Osteoblast (primary cell): ENCODE measurements at regions not wholly inside any gene's neighbourhood (a gene's known extent, or its start where the extent isn't known, plus 50 kb on each side); places are given as distances from the start of the nearest gene placed in this dataset.

Experiments used
- DNase-seq: peaks from one replicate; pipeline ENCODE4 v3.0.0; 2011; ENCODE audit warnings: low spot score, mixed read lengths; ENCODE audit not compliant: insufficient read length; ENCODE audit errors: missing footprints
- H2AFZ ChIP-seq: 2 replicates; pipeline ENCODE4 v1.6.0; 2011; ENCODE audit warnings: mild to moderate bottlenecking, low read length
- H3K27ac ChIP-seq: 2 replicates; pipeline ENCODE4 v1.5.1; 2011; ENCODE audit warnings: mild to moderate bottlenecking, low read depth, low read length, moderate library complexity
- H3K27me3 ChIP-seq: 2 replicates; pipeline ENCODE4 v1.6.0; 2012; ENCODE audit warnings: mild to moderate bottlenecking, control low read depth, inconsistent platforms, low read length, moderate library complexity; ENCODE audit not compliant: insufficient read depth
- H3K36me3 ChIP-seq: 2 replicates; pipeline ENCODE4 v1.5.1; 2011; ENCODE audit warnings: mild to moderate bottlenecking, low read length, control low read depth, moderate library complexity; ENCODE audit not compliant: insufficient read depth
- H3K4me1 ChIP-seq: 2 replicates; pipeline ENCODE4 v1.5.1; 2011; ENCODE audit warnings: mild to moderate bottlenecking, low read length, control low read depth, moderate library complexity; ENCODE audit not compliant: insufficient read depth
- H3K4me2 ChIP-seq: 2 replicates; pipeline ENCODE4 v1.6.0; 2011; ENCODE audit warnings: mild to moderate bottlenecking, low read length; ENCODE audit not compliant: insufficient read depth
- H3K4me3 ChIP-seq: fragments of 200-600 bp; sonication (generic); 3 replicates; pipeline ENCODE4 v1.5.1; 2012; ENCODE audit warnings: mild to moderate bottlenecking, low read length, inconsistent platforms; ENCODE audit not compliant: insufficient read depth
- H3K79me2 ChIP-seq: 2 replicates; pipeline ENCODE4 v1.6.0; 2012; ENCODE audit warnings: mild to moderate bottlenecking, low read length, control low read depth, inconsistent platforms; ENCODE audit not compliant: insufficient read depth
- H3K9me3 ChIP-seq: 2 replicates; pipeline ENCODE4 v1.5.1; 2011; ENCODE audit warnings: low read depth, low read length, control low read depth
- H4K20me1 ChIP-seq: 2 replicates; pipeline ENCODE4 v1.6.0; 2012; ENCODE audit warnings: mild to moderate bottlenecking, low read length, control low read depth; ENCODE audit not compliant: insufficient read depth
- TF ChIP-seq, protein P1 (sequence below): IDR thresholded peaks from 2 replicates; pipeline ENCODE4 v1.5.1; 2011; ENCODE audit warnings: mild to moderate bottlenecking, low read depth, low read length, moderate library complexity; ENCODE audit errors: extremely low read depth

DNA sequence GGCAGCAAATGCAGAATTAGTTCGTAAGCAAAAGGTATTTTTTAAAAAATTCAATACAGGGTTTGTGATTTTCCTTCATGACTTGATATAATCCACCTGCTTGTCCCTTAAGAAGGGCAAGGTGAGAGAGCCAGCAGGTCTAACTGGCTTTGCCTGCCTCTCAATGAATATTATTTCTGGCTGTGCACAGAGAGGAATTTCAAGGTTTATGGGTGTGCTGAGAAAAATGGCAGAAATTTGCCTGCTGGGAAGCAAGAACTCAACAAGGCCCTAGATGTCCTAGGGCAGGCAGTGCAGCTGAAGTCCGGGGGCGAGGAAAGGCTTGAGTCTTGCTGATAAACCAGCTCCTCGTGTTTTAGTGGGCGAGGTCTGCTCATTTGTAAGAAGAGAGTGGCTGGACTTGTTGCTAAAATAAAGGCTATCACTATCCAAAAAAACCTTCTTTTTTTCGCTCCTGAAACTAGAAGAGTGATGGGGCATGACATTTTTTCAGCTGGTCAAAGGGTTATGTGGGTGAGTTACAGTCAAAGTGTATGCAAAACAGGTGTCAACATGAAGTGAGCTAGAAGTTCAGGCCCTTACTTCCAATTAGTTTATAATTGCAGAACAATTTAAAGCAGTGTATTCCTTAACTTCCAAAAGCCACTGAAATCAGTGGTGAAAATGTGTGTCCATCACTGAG lies 385.8 kb upstream of the KLF6 start:
- no peaks in the 10 kb centered on the region for H3K9me3 ChIP-seq
- DNase-seq: peak; percentile 51
- H3K27ac ChIP-seq: no peak overlapping the region
- H2AFZ ChIP-seq: no peak overlapping the region
- H3K79me2 ChIP-seq: no peaks in the 10 kb centered on the region
- no peaks in the 10 kb centered on the region for H3K27me3 ChIP-seq
- H3K36me3 ChIP-seq: no peaks in the 10 kb centered on the region
- no peaks in the 10 kb centered on the region for H4K20me1 ChIP-seq
- H3K4me1 ChIP-seq: no peaks in the 10 kb centered on the region
- no peak overlapping the region for H3K4me3 ChIP-seq
- no peak overlapping the region for H3K4me2 ChIP-seq
- TF ChIP-seq, protein P1, sequence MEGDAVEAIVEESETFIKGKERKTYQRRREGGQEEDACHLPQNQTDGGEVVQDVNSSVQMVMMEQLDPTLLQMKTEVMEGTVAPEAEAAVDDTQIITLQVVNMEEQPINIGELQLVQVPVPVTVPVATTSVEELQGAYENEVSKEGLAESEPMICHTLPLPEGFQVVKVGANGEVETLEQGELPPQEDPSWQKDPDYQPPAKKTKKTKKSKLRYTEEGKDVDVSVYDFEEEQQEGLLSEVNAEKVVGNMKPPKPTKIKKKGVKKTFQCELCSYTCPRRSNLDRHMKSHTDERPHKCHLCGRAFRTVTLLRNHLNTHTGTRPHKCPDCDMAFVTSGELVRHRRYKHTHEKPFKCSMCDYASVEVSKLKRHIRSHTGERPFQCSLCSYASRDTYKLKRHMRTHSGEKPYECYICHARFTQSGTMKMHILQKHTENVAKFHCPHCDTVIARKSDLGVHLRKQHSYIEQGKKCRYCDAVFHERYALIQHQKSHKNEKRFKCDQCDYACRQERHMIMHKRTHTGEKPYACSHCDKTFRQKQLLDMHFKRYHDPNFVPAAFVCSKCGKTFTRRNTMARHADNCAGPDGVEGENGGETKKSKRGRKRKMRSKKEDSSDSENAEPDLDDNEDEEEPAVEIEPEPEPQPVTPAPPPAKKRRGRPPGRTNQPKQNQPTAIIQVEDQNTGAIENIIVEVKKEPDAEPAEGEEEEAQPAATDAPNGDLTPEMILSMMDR: no peak

DNA sequence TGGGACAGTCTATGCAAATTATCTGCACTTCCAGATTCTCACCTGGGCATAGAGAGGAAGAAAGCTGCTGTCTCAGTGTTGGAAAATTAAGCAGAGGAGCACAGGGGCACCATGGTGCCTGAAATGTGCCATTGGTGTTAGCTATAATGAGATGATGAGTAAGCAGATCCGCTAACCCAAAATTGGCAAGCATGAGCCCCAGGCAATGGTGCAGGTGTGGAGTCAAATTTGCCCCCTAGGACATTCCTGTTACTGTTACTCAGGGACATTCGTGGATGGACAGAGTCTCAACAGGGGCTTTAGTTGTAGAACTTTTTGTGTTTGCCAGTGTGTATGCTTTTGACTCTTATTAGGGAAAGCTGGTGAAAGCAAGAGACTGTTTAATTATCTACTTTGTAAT lies 385.2 kb upstream of the KLF6 start:
- H3K79me2 ChIP-seq: no peaks in the 10 kb centered on the region
- H2AFZ ChIP-seq: no peak overlapping the region
- no peaks in the 10 kb centered on the region for H3K36me3 ChIP-seq
- H3K27ac ChIP-seq: no peak overlapping the region
- TF ChIP-seq, protein P1: no peak
- H3K4me1 ChIP-seq: no peaks in the 10 kb centered on the region
- H3K27me3 ChIP-seq: no peaks in the 10 kb centered on the region
- DNase-seq: no peak
- no peaks in the 10 kb centered on the region for H4K20me1 ChIP-seq
- no peaks in the 10 kb centered on the region for H3K9me3 ChIP-seq
- no peak overlapping the region for H3K4me3 ChIP-seq
- no peak overlapping the region for H3K4me2 ChIP-seq

DNA sequence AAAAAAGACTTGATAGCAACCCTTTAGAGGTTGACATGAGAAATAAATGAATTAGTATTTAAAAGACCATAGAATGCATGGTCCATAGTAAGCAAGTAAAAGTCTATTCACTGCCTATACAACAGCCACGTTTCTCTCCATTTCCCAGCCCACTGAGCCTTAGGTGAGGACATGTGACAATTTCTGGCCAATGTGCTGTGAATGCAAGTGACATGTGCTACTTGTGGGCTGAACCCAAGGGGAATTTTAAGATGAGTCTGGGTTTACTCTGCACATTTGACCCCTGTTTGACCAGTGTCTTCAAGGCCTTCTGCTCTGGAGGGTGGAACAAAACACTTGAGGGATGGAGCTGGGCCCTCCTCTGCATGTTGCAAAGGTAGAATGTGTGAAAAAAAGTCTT lies 384.4 kb upstream of the KLF6 start:
- Histone ChIP-seq H4K20me1 (no peaks in the 10 kb centered on the region), H3K79me2 (no peaks in the 10 kb centered on the region), H3K4me3 (no peak overlapping the region), H3K9me3 (no peaks in the 10 kb centered on the region), H2AFZ (no peak overlapping the region), H3K4me2 (no peak overlapping the region), H3K36me3 (no peaks in the 10 kb centered on the region), H3K27ac (no peak overlapping the region), H3K4me1 (no peaks in the 10 kb centered on the region), H3K27me3 (no peaks in the 10 kb centered on the region)
- TF ChIP-seq, protein P1: no peak
- DNase-seq: no peak

DNA sequence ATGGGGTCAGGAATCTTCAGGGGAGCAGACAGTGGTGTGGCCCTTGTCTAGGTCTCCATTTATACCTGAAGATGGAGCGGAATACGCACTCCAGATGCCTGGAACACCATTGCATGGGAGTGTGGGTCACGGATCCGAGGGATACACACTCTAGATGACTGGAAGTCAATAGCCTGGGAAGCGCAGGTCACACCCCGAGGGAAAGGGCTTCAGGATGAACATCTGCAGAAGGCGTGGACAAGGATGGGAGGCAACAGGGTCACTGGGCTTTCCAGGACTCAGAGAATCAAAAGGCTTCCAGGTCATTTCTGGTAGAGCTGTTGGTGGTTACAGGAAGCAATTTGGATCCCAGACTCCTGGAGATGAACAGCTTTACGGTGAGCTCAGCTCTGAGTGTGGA lies 382.2 kb upstream of the KLF6 start:
- Histone ChIP-seq H3K27ac (no peak overlapping the region), H3K27me3 (no peaks in the 10 kb centered on the region), H4K20me1 (no peaks in the 10 kb centered on the region), H3K79me2 (no peaks in the 10 kb centered on the region), H3K4me2 (no peak overlapping the region), H3K4me1 (peaks cover 4% of the 10 kb centered on the region), H2AFZ (no peak overlapping the region), H3K36me3 (no peaks in the 10 kb centered on the region), H3K4me3 (no peak overlapping the region), H3K9me3 (no peaks in the 10 kb centered on the region)
- TF ChIP-seq, protein P1: no peak
- no peak for DNase-seq
